NCI-H187 treated with DMSO at 0.1 percent for 48 hours (cell line): ENCODE measurements at regions not wholly inside any gene's neighbourhood (a gene's known extent, or its start where the extent isn't known, plus 50 kb on each side); places are given as distances from the start of the nearest gene placed in this dataset.

Experiments used
- DNase-seq: peaks from one replicate; lab custom pipeline; 2025; lab: John Stamatoyannopoulos, UW

- no peak for DNase-seq
Measured at GRCh38 chr12:124489915-124490583, 77.4 kb downstream of the NCOR2 start.

DNA sequence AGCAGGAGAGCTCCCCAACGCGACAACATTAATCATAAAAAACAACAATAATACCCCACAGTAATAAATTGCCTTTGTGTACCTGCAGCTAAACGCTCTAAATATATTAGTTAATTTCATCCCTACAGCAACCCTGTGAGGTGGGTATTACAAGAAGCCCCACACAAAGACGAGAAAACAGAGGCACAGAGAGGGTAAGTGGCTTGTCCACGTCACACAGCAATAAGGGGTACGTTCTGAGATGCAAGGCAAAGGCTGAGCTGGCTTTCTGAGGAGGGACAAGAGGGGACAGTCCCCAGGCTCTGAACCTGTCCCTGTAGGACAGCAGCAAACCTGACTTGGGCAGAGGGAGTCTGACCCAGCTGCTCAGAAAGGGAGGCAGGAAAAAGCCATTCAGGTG lies 78.2 kb downstream of the NCOR2 start:
- no peak for DNase-seq

- DNase-seq: no peak
Measured at GRCh38 chr12:124488520-124488919, 78.9 kb downstream of the NCOR2 start.

DNA sequence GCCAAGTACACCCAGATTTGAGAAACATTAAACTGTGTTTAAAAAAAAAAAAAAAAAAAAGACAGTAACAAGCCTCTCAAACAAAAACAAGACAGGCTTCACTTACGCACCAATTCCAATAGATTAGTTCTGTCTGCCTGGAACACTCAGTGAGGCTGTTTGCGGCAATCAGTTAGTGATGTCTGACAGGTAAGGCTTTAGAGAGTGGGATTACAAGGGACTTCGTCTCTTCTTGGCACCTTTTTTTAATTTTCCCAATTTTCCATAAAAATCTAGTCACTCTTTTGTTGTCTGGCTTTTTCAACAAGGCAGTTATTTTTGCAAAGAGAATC lies 79.6 kb downstream of the NCOR2 start:
- DNase-seq: no peak

DNA sequence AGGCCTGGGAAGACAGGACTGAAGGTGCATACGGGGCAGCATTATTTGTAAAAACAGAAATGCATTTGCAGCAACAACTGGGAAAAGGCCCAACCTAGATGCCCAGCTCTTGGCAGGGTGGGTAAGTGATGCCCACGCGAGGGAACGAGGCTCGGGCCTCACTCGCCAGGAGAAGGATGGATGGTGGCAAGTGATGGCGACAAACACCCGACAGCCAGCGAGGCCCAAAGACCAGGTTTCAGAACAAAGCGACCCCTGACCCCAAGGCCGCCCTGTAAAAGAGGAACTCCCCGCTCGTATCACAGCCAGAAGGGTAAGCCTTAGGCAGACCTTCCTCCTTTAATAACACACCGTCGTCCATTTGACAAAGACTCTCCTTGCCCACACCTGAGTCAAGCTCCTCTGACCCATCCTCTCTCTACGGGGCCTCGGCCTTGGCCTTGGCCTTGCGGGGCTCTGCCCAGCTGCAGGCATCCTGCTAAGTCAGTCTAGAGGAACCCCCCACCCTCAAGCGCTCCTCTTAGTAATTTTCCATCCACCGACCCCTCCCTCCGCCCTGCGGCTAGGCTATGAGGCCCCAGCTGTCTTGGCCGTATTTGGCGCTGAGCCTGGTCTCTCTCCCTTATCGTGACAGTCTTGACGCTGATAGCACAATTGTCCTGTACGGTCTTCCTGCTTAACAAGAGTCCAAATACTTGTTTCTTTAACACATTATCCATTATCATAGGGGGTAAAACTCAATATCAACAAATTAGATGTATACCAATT lies 80.2 kb downstream of the NCOR2 start:
- DNase-seq: no peak

DNA sequence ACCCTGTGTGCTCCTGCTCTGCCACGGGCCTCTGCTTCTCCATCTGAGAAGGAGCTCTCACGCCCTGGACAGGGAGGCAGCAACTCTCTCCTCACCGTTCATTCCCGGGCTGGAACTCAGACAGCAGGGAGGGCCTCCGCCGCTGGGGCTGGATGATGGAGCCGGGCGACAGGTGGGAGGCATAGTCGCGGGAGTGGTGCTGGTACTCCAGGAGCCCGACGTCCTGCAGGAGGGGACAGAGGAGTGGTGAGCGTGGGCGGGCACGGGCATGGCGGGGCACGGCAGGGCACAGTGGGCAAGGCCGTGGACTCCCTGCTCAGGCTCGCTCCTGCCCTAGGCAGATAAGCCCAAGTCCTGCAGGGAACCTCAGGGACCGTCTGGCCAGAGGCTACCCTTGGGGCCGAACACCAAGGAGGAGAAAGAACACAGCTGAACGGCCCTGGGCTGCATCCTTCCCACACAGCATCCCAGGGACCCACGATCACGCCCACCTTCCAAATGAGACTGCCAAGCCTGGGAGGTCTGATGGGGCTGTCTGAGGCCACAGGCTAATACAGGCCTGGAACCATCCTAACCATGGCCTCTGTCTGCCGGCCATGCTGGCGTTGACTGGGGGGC lies 81.0 kb downstream of the NCOR2 start:
- DNase-seq: no peak

DNA sequence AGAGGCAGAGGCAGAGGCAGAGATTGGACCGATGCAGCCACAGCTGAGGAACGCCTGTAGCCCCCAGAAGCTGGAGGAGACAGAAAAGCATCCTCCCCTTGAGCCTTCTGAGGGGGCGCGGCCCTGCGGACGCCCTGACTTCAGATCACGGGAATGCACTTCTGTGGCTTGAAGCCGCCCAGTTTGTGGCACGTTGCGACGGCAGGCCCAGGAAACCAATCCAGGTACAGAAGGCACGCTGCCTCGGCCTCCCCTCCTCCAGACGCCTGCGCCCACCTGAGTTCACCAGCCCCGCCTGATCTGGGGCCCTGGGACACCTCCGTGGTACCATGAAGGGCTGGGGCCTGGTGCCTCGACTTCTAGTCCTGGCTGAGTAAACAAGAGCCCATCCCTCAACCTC lies 82.0 kb downstream of the NCOR2 start:
- DNase-seq: no peak

DNA sequence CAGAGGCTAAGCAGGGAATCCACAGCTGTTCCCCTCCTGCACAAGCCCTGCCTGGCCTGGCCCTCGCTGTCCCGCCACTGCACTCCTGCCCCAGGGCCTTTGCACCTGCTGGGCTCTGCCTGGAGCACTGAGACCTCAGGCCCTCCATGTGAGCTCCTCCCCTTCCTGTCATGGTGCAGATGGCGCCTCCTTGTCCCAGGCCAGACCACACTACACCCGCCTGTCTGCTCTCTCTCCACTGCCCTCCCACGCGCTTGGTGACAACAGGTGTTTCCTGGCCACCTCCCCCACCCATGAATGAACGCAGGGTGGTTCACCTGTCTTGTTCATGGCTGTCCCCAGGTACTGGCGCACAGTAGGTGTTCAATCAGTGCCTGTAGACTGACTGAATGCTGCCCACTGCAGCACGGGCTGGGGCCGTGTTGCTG lies 82.9 kb downstream of the NCOR2 start:
- DNase-seq: no peak

DNA sequence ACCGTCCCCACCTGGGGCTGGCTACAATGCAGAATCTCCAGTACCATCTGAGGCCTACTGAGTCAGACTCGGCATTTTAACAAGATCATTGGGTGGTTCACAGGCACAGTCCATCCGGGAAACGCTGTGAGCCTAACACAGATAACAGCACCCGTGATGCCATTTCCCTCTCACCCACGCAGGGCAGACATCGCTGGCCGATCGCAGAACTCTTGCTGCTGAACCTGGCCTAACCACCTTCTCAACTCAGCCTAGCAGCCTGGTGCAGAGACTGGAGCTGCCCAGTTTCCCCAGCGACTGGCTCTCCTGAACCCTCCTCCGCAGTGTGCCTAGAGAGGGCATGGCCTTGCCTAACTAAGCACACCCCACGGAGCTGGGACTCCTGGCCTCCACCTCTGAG lies 83.3 kb downstream of the NCOR2 start:
- DNase-seq: no peak

DNA sequence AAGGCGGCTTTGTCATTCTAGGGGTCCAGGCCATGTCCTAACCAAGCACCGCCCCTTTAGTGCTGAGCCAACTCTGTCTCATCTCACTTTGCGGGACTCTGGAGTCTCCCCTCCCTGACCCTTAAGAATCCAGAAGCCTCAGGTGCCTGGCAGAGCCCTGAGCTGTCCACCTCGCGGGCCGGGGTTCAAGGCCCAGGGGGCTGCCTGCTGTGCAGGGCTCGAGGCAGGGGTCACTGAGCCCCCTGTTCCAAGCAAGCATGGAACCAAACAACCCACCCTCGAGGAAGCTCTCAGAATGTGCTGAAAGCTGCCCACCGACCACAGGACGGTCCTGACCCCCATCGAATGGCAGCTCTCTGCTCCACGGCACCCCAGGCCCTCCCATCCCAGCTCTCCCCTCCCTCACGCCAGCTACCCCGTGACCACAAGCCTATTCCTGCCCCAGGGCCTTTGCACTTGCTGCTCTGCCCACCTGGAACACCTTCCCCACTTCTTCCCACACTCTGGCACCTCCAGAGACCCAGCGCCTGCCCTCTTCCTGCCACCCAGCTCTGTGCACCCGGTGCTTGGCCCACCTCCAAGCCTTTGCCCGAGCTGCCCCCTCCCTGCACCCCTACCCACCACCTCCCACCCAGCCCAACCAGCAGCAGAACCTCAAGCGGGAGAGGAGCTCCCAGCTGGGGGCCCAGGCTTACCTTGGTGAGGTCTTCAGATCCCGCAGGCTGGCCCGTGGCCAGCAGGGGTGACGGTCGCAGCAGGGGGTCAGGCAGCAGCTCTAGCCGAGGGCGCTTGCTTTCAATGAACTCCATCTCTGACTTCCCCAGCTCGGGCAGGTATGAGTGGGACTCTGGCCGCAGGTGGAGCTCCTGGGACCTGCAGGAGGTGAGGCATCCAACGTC lies 84.3 kb downstream of the NCOR2 start:
- DNase-seq: no peak

- no peak for DNase-seq
Measured at GRCh38 chr12:124482567-124482893, 84.9 kb downstream of the NCOR2 start.

DNA sequence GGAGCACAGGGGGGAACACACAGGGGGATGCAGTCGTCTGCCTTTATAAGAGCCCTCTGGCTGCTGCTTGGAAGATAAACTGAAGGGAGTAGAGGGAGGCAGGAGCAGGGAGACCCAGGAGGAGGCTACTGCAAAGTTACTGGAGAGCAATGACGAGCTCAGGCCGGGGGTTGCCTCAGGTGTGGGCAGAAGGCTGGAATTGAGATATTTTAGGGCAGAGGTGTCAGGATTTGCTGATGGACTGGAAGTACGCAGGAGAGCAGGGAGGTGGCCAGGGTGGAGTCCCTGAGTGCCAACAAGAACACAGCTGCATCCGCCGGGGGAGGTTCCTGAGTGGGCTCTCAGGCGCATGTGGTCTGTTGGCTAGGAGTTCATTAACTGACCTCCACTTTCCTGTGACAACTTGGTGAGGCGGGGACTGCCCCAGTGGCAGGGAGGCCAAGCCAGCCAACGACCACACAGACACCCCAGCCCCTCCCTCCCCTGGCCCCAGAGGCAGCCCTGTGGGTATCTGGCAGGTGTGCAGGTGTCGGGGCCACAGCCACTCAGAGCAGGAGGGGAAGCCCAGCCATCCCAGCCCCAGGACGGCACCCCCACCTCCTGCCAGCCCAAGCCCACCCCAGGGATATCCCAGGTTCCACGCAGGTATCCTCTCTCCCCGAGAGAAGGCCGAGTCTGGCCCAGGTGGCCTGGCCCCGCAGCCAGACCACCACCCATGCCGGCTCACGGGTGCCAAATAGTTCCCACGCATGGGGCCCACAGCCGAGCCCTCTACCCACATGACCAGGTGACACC lies 85.4 kb downstream of the NCOR2 start:
- DNase-seq: no peak

GRCh38 chr12:124481257-124481750 lies 86.1 kb downstream of the NCOR2 start:
- no peak for DNase-seq

GRCh38 chr12:124480469-124481256 lies 86.7 kb downstream of the NCOR2 start:
- no peak for DNase-seq

GRCh38 chr12:124479680-124480468 lies 87.5 kb downstream of the NCOR2 start:
- no peak for DNase-seq

- no peak for DNase-seq
Measured at GRCh38 chr12:124478985-124479645, 88.3 kb downstream of the NCOR2 start.

GRCh38 chr12:124478416-124478815 lies 89.0 kb downstream of the NCOR2 start:
- DNase-seq: no peak

DNA sequence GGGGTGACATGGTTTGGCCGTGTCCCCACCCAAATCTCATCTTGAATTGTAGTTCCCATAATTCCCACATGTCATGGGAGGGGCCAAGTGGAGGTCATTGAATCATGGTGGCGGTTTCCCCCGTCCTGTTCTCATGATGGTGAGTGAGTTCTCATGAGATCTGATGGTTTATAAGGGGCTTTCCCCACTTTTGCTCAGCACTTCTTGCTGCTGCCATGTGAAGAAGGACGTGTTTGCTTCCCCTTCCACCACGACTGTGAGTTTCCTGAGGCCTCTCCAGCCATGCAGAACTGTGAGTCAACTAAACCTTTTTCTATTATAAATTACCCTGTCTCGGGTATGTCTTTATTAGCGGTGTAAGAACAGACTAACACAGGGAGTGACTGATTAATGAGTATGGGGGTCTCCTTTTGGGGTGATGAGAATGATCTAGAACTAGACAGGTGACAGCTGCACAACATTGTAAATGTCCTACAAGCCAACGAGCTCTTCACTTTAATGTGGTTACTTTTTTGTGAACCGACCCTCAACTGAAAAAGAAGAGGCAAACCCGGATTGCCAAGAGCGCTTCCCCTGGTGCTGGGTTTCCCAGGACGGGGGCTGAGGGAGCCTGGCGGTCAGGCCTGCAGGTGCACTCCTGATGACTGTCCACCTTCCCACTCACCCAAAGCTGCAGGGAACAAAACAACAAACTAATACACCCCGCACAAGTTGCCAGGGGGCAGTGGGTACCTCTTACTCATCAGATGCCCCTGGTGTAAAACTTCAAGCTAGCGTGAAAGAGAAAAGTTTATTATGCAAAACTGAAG lies 90.1 kb downstream of the NCOR2 start:
- DNase-seq: no peak
